ENCODE measurements at regions not wholly inside any gene's neighbourhood (a gene's known extent, or its start where the extent isn't known, plus 50 kb on each side); places are given as distances from the start of the nearest gene placed in this dataset.

DNA sequence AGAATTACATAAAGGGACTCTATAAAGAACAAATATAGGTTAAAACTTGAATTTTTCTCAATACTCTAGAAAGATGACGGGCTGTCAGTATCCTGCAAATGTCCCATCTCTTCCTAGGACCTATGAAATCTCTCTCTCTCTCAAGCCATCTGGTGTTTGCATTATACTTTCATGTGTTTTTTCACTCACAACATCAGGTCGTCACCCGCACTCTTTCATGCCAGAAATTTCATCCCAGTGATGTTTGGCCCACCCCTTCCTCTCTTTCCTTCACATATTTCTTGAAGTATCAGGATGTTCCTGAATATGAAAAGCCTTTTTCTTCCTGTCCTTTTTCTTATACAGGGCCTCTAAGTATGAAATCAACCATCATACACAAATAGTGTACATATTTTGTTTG is 63.3 kb upstream of the GAS1 start:
- Mint-ChIP-seq H3K27ac (no peak overlapping the region), H3K36me3 (no peaks in the 10 kb centered on the region), H3K4me1 (no peaks in the 10 kb centered on the region), H3K27me3 (peaks cover 3 to 15% of the 10 kb centered on the region in 2 donors), H3K9me3 (no peaks in the 10 kb centered on the region), H3K4me3 (no peak overlapping the region)
- no peak overlapping the region for H3K27ac ChIP-seq (ENCODE audit: low read length)
- ChIA-PET CTCF (no interaction called here), POLR2A (no interaction called here)
- no peaks in the 10 kb centered on the region for H3K36me3 ChIP-seq (ENCODE audit: control insufficient read depth in 2 of 2, extremely low read depth in 1 of 2, insufficient read depth in 1 of 2, low read length in 1 of 2)
- H3K4me3 ChIP-seq (ENCODE audit: control insufficient read depth in 1 of 2, extremely low read depth in 1 of 2, low read length in 1 of 2) = no peak overlapping the region
- H3K4me1 ChIP-seq (ENCODE audit: control insufficient read depth in 1 of 2, extremely low read depth in 1 of 2, insufficient read depth in 2 of 2, low read length in 2 of 2) = no peaks in the 10 kb centered on the region
- peaks cover 0 to 8% of the 10 kb centered on the region in 2 experiments for H3K27me3 ChIP-seq (replicated peaks in 1 of 2; ENCODE audit: control insufficient read depth in 2 of 2, extremely low read depth in 1 of 2, insufficient read depth in 2 of 2, low read length in 1 of 2)
- 83% methylated on average over 3 of the region's 3 CpGs for WGBS (ENCODE audit: insufficient coverage)
- DNase-seq (no peak), ATAC-seq (replicated peaks in 1 of 4) (no peak)
- no peaks in the 10 kb centered on the region for H3K9me3 ChIP-seq

DNA sequence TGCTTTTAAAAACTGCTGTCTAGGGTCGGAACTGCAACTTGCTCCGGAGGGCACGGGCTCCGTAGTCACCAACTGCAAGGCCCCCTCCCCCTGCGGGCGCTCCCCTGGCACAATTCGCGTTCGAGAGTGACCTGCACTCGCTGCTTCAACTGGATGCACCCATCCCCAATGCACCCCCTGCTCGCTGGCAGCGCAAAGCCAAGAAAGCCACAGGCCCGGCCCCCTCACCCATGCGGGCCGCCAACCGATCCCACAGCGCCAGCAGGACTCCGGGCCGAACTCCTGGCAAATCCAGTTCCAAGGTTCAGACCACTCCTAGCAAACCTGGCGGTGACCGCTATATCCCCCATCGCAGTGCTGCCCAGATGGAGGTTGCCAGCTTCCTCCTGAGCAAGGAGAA is 64.2 kb upstream of the GAS1 start:
- no peak for DNase-seq
- H3K9me3 ChIP-seq = no peaks in the 10 kb centered on the region
- no peak for ATAC-seq (replicated peaks in 1 of 4)
- no peaks in the 10 kb centered on the region for H3K36me3 ChIP-seq (ENCODE audit: control insufficient read depth in 2 of 2, extremely low read depth in 1 of 2, insufficient read depth in 1 of 2, low read length in 1 of 2)
- no peaks in the 10 kb centered on the region for H3K4me1 ChIP-seq (ENCODE audit: control insufficient read depth in 1 of 2, extremely low read depth in 1 of 2, insufficient read depth in 2 of 2, low read length in 2 of 2)
- H3K27me3 Mint-ChIP-seq = peaks cover 3 to 15% of the 10 kb centered on the region in 2 donors
- H3K9me3 Mint-ChIP-seq = no peaks in the 10 kb centered on the region
- no peak overlapping the region for H3K27ac Mint-ChIP-seq
- no peaks in the 10 kb centered on the region for H3K36me3 Mint-ChIP-seq
- peaks cover 0 to 7% of the 10 kb centered on the region in 2 experiments for H3K27me3 ChIP-seq (replicated peaks in 1 of 2; ENCODE audit: control insufficient read depth in 2 of 2, extremely low read depth in 1 of 2, insufficient read depth in 2 of 2, low read length in 1 of 2)
- H3K4me3 ChIP-seq (ENCODE audit: control insufficient read depth in 1 of 2, extremely low read depth in 1 of 2, low read length in 1 of 2) = no peak overlapping the region
- ChIA-PET CTCF (no interaction called here), POLR2A (no interaction called here)
- no peak overlapping the region for H3K4me3 Mint-ChIP-seq
- WGBS (ENCODE audit: insufficient coverage) = 88% methylated on average over 19 of the region's 22 CpGs
- no peak overlapping the region for H3K27ac ChIP-seq (ENCODE audit: low read length)
- no peaks in the 10 kb centered on the region for H3K4me1 Mint-ChIP-seq

GRCh38 chr9:87013490-87013889 is 66.2 kb upstream of the GAS1 start:
- Mint-ChIP-seq H3K27me3 (peaks cover 3 to 11% of the 10 kb centered on the region in 2 donors), H3K9me3 (no peaks in the 10 kb centered on the region), H3K4me3 (no peak overlapping the region), H3K27ac (no peak overlapping the region), H3K36me3 (no peaks in the 10 kb centered on the region), H3K4me1 (no peaks in the 10 kb centered on the region)
- peaks cover 0 to 7% of the 10 kb centered on the region in 2 experiments for H3K27me3 ChIP-seq (replicated peaks in 1 of 2; ENCODE audit: control insufficient read depth in 2 of 2, extremely low read depth in 1 of 2, insufficient read depth in 2 of 2, low read length in 1 of 2)
- H3K27ac ChIP-seq (ENCODE audit: low read length) = no peak overlapping the region
- no peak for DNase-seq
- CTCF ChIA-PET = no interaction called here
- H3K36me3 ChIP-seq (ENCODE audit: control insufficient read depth in 2 of 2, extremely low read depth in 1 of 2, insufficient read depth in 1 of 2, low read length in 1 of 2) = no peaks in the 10 kb centered on the region
- WGBS (ENCODE audit: insufficient coverage) = 90% methylated on average over 2 of the region's 3 CpGs
- no peak for ATAC-seq (replicated peaks in 1 of 4)
- no peaks in the 10 kb centered on the region for H3K9me3 ChIP-seq
- no peaks in the 10 kb centered on the region for H3K4me1 ChIP-seq (ENCODE audit: control insufficient read depth in 1 of 2, extremely low read depth in 1 of 2, insufficient read depth in 2 of 2, low read length in 2 of 2)
- POLR2A ChIA-PET = no interaction called here
- H3K4me3 ChIP-seq (ENCODE audit: control insufficient read depth in 1 of 2, extremely low read depth in 1 of 2, low read length in 1 of 2) = no peak overlapping the region

DNA sequence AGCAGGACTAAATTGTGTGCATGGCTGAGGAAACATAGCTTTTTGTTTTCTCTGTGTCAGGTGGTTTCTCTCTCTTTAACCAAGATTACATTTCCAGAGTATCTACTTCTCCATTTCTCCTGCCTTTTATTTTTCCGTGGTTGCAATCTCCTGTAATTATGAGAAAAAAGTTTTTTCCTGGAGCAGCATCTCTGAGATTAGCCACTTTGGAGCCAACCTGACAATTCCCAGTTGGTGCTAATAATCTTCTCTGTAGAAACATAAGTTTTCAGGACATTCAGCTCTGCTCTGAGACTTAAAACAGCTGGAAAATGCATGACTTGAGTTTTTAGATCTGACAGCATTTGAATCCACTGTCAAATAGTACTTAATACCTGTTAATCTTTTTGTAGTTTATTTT is 67.1 kb upstream of the GAS1 start:
- ChIA-PET CTCF (no interaction called here), POLR2A (no interaction called here)
- Histone ChIP-seq H3K9me3 (no peaks in the 10 kb centered on the region), H3K4me1 (ENCODE audit: control insufficient read depth in 1 of 2, extremely low read depth in 1 of 2, insufficient read depth in 2 of 2, low read length in 2 of 2) (no peaks in the 10 kb centered on the region), H3K36me3 (ENCODE audit: control insufficient read depth in 2 of 2, extremely low read depth in 1 of 2, insufficient read depth in 1 of 2, low read length in 1 of 2) (no peaks in the 10 kb centered on the region), H3K27me3 (replicated peaks in 1 of 2; ENCODE audit: control insufficient read depth in 2 of 2, extremely low read depth in 1 of 2, insufficient read depth in 2 of 2, low read length in 1 of 2) (peaks cover 0 to 7% of the 10 kb centered on the region in 2 experiments), H3K4me3 (ENCODE audit: control insufficient read depth in 1 of 2, extremely low read depth in 1 of 2, low read length in 1 of 2) (no peak overlapping the region), H3K27ac (ENCODE audit: low read length) (no peak overlapping the region)
- Mint-ChIP-seq H3K9me3 (no peaks in the 10 kb centered on the region), H3K4me1 (no peaks in the 10 kb centered on the region), H3K36me3 (no peaks in the 10 kb centered on the region), H3K27ac (no peak overlapping the region), H3K27me3 (peaks cover 3 to 9% of the 10 kb centered on the region in 2 donors), H3K4me3 (no peak overlapping the region)
- WGBS (ENCODE audit: insufficient coverage) = no CpG with 5 or more reads among the region's 1 CpG
- DNase-seq (no peak), ATAC-seq (replicated peaks in 1 of 4) (no peak)

DNA sequence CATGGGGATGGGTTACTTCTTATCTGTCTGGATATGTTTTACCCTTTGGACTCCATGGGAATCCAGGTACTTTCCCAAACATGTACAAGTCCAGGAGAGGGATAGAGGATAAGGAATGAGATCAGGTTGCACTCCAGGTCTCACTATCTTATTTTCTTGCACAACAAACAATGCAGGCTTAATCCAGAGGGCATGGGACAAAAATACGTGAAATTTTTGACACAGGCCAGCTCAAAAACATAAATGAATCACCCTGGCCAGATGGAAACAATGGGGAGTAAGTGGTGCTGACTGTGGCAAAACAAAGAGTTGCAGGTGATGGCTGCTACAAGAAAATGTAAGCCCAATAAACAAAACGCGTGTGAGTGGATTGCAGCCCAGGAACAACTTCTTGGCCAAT is 69.4 kb upstream of the GAS1 start:
- Histone ChIP-seq H3K4me1 (ENCODE audit: control insufficient read depth in 1 of 2, extremely low read depth in 1 of 2, insufficient read depth in 2 of 2, low read length in 2 of 2) (no peaks in the 10 kb centered on the region), H3K27ac (ENCODE audit: low read length) (no peak overlapping the region), H3K9me3 (no peaks in the 10 kb centered on the region), H3K4me3 (ENCODE audit: control insufficient read depth in 1 of 2, extremely low read depth in 1 of 2, low read length in 1 of 2) (no peak overlapping the region), H3K27me3 (replicated peaks in 1 of 2; ENCODE audit: control insufficient read depth in 2 of 2, extremely low read depth in 1 of 2, insufficient read depth in 2 of 2, low read length in 1 of 2) (peaks cover 0 to 7% of the 10 kb centered on the region in 2 experiments), H3K36me3 (ENCODE audit: control insufficient read depth in 2 of 2, extremely low read depth in 1 of 2, insufficient read depth in 1 of 2, low read length in 1 of 2) (no peaks in the 10 kb centered on the region)
- Mint-ChIP-seq H3K27ac (no peak overlapping the region), H3K4me3 (no peak overlapping the region), H3K4me1 (no peaks in the 10 kb centered on the region), H3K9me3 (no peaks in the 10 kb centered on the region), H3K27me3 (peaks cover 6 to 7% of the 10 kb centered on the region in 2 donors), H3K36me3 (no peaks in the 10 kb centered on the region)
- DNase-seq (no peak), ATAC-seq (replicated peaks in 1 of 4) (no peak)
- ChIA-PET POLR2A (no interaction called here), CTCF (no interaction called here)
- 87% methylated on average over 2 of the region's 3 CpGs for WGBS (ENCODE audit: insufficient coverage)

DNA sequence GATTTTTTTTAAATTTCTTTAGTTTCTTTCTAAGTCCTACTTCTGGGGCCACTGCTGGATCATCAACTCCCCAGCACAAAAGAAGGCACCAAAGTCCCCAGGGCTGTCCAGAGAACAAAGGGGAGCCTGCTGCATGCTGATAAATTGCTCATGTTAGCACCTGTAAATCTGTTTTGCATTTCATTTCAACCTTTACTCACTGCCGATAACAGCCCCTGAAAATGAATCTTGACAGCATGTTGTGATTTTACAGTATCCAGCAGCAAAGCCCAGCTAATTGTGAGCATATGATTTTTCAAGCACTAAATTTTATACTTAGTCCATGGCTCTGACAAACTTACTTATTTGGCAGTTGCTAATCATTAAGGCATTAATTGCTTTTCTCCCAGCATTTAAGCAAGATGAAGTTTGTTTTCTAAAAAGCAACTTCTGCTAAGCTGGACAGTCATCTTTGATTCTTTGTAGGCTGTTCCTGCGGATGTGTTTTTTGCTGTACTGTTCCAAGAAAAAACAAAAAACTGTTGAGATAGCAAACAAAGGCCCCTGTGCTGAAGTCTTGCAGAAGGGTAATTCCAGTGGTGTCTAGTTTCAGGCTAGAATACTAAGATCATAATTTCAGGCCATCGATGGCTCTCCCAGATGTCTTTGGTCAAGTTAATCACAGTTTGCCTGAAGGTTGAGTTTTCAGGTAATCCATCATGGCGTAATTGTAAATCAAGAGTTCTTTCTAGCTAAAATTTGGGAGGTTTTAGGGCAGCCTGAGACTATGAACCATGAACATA is 73.1 kb upstream of the GAS1 start:
- Mint-ChIP-seq H3K4me3 (no peak overlapping the region), H3K36me3 (no peaks in the 10 kb centered on the region), H3K4me1 (no peaks in the 10 kb centered on the region), H3K9me3 (no peaks in the 10 kb centered on the region), H3K27me3 (peaks cover 9 to 16% of the 10 kb centered on the region in 2 donors), H3K27ac (no peak overlapping the region)
- no peak overlapping the region for H3K4me3 ChIP-seq (ENCODE audit: control insufficient read depth in 1 of 2, extremely low read depth in 1 of 2, low read length in 1 of 2)
- H3K27ac ChIP-seq (ENCODE audit: low read length) = no peak overlapping the region
- ATAC-seq (replicated peaks in 1 of 4) (no peak), DNase-seq (no peak)
- ChIA-PET POLR2A (no interaction called here), CTCF (interaction anchor here in 1 of 2 donors (0.6 kb wide), 1 partner anchor 17 kb away, joined by 3 read pairs; no protein-coding TSS in a partner anchor)
- WGBS (ENCODE audit: insufficient coverage) = 89% methylated on average over 2 of the region's 4 CpGs
- H3K9me3 ChIP-seq = no peaks in the 10 kb centered on the region
- no peaks in the 10 kb centered on the region for H3K36me3 ChIP-seq (ENCODE audit: control insufficient read depth in 2 of 2, extremely low read depth in 1 of 2, insufficient read depth in 1 of 2, low read length in 1 of 2)
- no peaks in the 10 kb centered on the region for H3K27me3 ChIP-seq (replicated peaks in 1 of 2; ENCODE audit: control insufficient read depth in 2 of 2, extremely low read depth in 1 of 2, insufficient read depth in 2 of 2, low read length in 1 of 2)
- H3K4me1 ChIP-seq (ENCODE audit: control insufficient read depth in 1 of 2, extremely low read depth in 1 of 2, insufficient read depth in 2 of 2, low read length in 2 of 2) = no peaks in the 10 kb centered on the region

DNA sequence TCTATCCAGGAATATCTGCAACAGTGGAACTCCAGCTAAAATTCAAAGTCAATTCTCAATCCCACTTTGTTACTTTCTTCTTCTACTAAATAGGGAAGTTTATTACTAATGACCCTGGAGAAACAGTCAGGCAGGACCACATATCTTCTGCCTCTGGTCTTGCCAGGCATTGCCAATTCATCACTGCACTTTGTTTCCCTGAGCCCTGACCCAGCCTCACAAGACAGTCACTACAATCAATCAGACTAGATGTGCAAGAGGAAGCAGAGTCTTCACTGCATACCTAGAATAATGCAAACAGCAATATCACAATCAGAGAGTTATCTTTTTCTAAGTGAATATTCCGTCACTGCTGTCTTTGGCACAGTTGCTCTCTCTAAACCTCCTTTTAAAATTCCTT is 74.9 kb upstream of the GAS1 start:
- H3K27ac Mint-ChIP-seq = no peak overlapping the region
- ChIA-PET POLR2A (no interaction called here), CTCF (no interaction called here)
- H3K36me3 Mint-ChIP-seq = no peaks in the 10 kb centered on the region
- H3K36me3 ChIP-seq (ENCODE audit: control insufficient read depth in 2 of 2, extremely low read depth in 1 of 2, insufficient read depth in 1 of 2, low read length in 1 of 2) = no peaks in the 10 kb centered on the region
- no peak overlapping the region for H3K4me3 Mint-ChIP-seq
- no peaks in the 10 kb centered on the region for H3K4me1 ChIP-seq (ENCODE audit: control insufficient read depth in 1 of 2, extremely low read depth in 1 of 2, insufficient read depth in 2 of 2, low read length in 2 of 2)
- H3K27me3 Mint-ChIP-seq = peaks cover 9 to 19% of the 10 kb centered on the region in 2 donors
- peaks cover 0 to 4% (median 0%) of the 10 kb centered on the region in 3 donors for H3K9me3 Mint-ChIP-seq
- no peak for ATAC-seq (replicated peaks in 1 of 4)
- H3K9me3 ChIP-seq = no peaks in the 10 kb centered on the region
- no peaks in the 10 kb centered on the region for H3K27me3 ChIP-seq (replicated peaks in 1 of 2; ENCODE audit: control insufficient read depth in 2 of 2, extremely low read depth in 1 of 2, insufficient read depth in 2 of 2, low read length in 1 of 2)
- DNase-seq = no peak
- no peak overlapping the region for H3K4me3 ChIP-seq (ENCODE audit: control insufficient read depth in 1 of 2, extremely low read depth in 1 of 2, low read length in 1 of 2)
- no peaks in the 10 kb centered on the region for H3K4me1 Mint-ChIP-seq
- H3K27ac ChIP-seq (ENCODE audit: low read length) = no peak overlapping the region
- WGBS (ENCODE audit: insufficient coverage) = no CpG with 5 or more reads among the region's 1 CpG

All from T-cell (primary cell).